GM12873 (cell line): ENCODE measurements at regions not wholly inside any gene's neighbourhood (a gene's known extent, or its start where the extent isn't known, plus 50 kb on each side); places are given as distances from the start of the nearest gene placed in this dataset.

ENCODE experiments used
- TF ChIP-seq, protein P1 (sequence below): IDR thresholded peaks from 2 replicates; pipeline ENCODE4 v1.5.1; 2012; ENCODE audit warnings: low read depth, mild to moderate bottlenecking, moderate library complexity, low read length, control low read depth; ENCODE audit not compliant: insufficient read depth; ENCODE audit errors: missing control alignments

DNA sequence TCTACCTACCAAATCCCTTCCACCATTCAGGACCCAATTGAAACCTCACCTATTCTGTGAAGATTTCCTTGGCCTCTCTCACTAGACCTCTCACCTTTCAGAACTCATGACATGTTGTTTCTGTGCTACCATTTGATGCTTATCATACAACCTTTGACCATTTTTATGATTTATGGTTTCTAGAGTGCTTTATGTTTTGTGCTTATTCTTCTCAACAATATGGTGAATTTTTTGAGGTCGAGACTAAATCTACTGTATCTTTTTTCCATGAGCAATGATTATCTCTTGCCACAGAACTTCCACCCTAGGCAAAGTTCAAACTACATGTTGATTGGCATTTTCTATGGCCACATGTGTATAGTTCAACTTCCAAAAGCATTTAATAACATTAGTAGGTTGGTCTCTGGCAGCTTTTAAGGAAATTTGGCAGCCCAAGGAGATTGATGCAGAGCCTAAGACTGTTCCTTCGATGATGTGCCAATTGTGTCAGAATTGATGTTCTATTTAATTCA lies 84.9 kb downstream of the OLIG3 start:
- TF ChIP-seq, protein P1, sequence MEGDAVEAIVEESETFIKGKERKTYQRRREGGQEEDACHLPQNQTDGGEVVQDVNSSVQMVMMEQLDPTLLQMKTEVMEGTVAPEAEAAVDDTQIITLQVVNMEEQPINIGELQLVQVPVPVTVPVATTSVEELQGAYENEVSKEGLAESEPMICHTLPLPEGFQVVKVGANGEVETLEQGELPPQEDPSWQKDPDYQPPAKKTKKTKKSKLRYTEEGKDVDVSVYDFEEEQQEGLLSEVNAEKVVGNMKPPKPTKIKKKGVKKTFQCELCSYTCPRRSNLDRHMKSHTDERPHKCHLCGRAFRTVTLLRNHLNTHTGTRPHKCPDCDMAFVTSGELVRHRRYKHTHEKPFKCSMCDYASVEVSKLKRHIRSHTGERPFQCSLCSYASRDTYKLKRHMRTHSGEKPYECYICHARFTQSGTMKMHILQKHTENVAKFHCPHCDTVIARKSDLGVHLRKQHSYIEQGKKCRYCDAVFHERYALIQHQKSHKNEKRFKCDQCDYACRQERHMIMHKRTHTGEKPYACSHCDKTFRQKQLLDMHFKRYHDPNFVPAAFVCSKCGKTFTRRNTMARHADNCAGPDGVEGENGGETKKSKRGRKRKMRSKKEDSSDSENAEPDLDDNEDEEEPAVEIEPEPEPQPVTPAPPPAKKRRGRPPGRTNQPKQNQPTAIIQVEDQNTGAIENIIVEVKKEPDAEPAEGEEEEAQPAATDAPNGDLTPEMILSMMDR = no peak

DNA sequence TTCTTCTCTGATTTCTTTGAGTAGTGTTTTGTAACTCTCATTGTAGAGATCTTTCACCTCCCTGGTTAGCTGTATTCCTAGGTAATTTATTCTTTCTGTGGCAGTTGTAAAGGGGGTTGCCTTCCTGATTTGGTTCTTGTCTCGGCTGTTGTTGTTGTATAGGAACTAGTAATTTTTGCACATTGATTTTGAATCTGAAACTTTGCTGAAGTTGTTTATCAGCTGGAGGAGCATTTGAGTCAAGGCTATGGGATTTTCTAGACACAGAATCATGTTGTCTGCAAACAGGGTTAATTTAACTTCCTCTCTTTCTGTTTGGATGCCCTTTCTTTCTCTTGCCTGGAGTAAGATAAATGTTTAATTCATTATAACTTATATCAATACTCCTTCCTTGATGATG lies 86.4 kb downstream of the OLIG3 start:
- TF ChIP-seq, protein P1 = no peak

DNA sequence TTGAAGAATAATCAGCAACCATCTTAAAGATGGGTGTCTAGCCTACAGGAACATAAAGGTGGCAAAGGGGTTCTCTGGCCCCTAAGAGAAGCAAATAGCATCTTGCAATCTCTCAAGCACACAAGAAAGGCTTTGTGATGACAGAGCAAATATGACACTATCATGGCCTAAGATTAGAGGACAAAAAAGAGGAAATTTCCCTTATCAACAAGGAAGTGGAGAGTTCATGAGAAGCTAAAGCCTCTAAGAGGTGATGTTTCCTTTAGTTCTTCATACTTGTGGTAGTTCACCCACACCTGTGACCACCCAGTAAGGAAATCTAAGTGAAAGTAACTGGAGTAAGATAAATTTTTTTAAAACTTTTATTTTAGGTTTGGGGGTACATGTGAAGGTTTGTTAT lies 88.4 kb downstream of the OLIG3 start:
- TF ChIP-seq, protein P1 = no peak

DNA sequence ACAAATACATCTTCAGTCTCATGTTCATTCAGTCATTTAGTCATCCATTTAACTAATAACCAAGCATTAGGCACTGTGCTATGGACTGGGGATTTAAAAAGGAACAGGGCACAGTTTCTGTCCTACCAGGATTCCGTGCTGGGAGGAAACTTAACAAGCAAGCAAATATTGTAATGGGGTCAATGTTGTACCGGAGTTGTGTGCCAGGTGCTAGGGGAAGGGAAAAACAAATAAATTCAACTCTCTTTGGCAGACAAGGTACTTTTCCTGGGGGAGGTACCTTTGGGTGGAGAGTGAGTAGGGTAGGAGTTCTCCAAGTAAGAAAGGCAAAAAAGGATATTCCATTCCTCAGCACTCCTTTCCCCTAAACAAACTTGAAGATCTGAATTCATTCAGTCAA lies 90.3 kb downstream of the OLIG3 start:
- TF ChIP-seq, protein P1 = no peak

DNA sequence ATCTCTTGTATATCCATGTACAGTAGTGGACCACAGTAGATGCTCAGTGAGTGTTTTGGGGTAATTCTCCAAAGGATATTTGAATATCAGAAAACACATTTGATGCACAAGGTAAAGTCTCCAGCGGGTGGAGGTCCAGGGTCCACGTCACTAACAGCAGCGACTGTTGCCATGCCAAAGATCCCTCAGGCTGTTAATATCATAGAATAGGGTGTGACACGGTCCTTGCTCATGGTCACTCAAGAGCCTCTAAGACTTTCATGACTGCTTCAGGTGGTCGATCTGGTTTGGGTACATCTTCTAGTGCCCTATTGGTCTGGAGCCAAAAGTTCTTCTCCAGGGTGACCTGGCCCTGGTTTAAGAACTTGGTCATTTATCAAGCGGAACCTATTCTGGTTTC lies 90.8 kb downstream of the OLIG3 start:
- TF ChIP-seq, protein P1 = no peak

DNA sequence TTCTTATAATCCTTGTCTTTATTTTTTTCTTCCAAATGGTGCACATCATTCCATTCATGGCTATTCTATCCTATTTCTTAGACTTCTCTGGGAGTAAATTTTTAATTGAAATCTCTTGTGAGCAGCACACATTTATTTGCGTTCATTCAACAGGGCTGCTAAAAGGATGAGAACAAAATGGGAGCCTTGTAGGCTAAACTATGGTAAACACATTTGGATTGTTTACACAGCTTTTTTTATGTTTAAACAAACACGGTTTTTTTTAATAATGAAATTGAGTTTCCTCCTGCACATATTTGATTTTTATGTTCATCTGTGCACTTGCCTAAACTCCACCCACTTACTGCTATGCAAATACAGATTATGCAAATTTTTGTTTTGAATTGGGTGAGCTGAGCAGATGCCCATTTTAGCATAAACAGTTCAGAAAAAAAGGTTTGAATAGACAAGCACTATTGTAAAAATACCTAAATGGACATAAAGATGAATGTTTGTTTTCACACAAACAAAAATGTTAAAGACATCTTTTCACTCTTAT lies 92.0 kb downstream of the OLIG3 start:
- TF ChIP-seq, protein P1 = no peak

DNA sequence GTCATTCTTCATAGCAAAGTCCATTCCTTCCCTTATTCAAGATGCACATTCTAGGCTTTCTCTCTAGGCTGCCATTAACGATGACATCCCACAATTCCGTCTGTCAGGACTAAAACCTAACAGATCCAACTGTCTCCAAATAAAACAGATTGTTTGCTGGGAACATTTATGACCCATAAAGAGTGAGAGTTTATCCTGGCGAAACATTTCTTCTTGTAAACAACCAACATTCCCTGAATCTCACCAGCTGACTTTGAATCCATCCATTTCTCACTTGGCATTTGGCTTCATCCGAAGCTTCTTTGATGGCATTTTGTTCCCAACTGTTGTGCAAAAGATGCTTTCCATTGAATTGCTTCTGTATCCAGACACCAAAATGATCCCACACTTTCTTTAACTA lies 93.1 kb downstream of the OLIG3 start:
- TF ChIP-seq, protein P1 = no peak
